ENCODE measurements at regions not wholly inside any gene's neighbourhood (a gene's known extent, or its start where the extent isn't known, plus 50 kb on each side); places are given as distances from the start of the nearest gene placed in this dataset.
"Not testable (repeated sequence)": the region's sequence is repeated elsewhere in the genome, so short reads cannot be mapped to it uniquely, and the experiment has no call there.

DNA sequence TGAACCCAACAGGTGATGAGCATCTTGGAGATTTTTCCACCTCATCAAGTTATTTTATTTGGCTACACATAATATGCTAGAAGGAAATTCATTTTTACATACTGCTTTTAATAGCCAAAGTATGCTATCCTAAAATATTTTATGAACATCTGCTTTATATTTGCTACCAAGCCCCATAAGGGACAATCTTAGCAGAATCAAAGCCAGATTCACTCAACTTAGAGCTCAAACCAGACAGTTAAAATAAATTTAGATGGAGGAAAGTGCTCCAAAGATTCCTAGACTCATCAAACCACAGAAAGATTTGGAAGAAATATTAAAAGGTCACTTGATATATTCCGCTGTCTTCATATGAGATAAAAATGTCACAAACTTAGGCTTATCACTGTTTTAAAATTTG, 637.1 kb upstream of the CCNG1 start:
- DNase-seq (ENCODE audit: low spot score) = no peak

DNA sequence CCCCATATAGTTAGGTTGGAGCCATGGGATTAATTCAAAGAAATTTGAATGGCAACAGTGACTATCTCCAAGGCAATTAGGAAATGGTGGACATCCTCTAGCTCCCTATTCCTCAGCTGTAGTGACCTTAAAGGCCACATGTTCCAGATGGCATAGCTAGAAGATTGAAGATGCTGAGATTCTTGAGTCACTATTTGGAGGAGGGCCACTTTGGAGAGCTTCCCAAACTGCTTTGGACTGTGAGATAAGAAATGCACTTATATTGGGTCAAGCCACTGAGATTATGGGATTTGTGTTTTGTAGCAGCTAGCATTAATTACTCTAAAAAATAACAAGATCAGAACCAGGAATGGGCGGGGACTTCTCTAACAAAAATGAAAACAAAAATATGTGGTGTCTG, 636.2 kb upstream of the CCNG1 start:
- no peak for DNase-seq (ENCODE audit: low spot score)

DNA sequence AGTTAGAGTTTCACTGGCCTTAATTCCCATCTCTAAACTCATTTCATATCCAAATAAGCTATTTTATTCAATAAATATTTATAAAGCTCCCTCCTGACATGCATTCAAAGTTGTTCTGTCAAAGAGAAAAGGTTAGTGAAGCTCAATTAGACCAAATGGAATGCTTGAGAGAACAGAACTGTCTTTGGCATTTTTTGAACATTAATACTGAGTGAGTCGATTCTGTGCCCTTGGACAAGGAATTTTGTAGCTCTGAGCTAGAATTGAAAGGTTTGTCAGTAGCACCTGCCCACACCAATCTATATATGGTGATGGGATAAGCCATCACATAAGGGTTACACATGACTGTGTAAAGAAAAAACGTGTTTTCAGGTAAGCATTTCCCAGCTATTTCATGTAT, 631.2 kb upstream of the CCNG1 start:
- no peak for DNase-seq (ENCODE audit: low spot score)

DNA sequence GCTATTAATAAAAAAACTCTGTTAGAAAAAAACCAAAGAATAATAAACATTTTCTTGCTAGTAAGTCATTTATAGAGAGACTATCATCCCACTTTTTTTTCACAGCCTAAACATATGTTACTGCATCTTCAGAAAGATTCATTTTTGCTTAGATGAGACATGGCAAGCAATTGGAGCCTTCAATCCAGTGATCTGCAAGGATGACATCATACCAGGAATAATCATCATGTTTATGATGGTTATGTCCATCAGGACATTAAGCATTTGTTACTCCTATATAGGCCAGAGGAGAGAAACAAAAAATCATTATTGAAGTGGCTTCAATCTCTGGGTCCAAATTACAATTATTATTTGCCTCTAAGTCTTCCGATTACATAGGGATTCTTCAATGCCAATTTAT, 626.3 kb upstream of the CCNG1 start:
- DNase-seq (ENCODE audit: low spot score) = no peak

DNA sequence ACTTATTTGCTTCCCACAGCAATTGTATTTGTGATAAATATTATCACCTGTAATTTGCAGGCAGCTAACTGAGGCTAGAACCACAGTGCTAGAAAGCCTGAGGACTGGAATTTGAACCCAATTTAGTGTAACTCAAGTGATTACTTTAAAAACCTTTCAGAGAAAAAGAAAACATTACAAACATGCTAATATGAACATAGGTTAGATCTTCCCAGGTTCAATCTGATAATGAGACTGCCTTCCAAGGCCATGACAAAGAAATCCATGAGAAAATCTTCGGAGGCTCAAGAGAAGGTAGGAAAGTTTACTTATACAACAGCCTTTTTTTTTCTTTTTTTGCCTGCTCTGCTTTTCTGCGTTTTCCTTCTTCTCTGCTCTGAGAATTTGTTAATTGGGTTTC, 620.6 kb upstream of the CCNG1 start:
- DNase-seq (ENCODE audit: low spot score) = no peak

DNA sequence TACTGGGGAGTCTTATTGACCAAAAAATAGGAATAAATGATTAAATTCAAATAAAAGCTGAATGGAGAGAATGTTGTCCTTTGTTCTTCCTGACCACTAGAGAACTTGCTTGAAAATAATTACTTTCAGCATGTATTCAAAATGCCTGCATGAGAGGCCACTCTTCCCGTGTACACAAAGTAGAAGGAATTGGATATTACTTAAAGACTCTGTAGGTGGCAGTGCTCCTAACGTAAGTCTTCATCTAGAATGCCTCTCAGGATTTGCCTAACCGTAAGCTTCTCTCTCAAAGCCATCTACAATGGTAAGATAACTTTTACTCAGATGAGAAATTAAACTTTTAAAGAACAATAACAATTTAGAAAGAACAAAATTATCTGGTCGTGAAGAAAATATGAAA, 620.0 kb upstream of the CCNG1 start:
- DNase-seq (ENCODE audit: low spot score) = no peak

DNA sequence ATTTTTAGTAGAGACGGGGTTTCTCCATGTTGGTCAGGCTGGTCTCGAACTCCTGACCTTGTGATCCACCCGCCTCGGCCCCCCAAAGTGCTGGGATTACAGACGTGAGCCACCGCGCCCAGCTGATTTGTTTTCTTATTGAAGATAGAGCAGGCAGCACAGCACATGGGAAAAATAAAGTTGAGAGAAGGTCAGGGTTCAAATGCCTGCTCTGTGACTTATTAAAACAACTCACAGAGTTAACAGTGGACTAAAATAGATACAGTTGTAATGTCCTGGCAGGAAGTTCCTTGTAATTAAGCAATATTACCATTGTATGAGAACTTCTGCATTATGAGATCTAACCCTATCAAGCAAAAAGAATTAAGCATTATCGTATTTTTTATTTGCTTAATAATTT, 615.7 kb upstream of the CCNG1 start:
- not testable (repeated sequence) for DNase-seq (ENCODE audit: low spot score)

DNA sequence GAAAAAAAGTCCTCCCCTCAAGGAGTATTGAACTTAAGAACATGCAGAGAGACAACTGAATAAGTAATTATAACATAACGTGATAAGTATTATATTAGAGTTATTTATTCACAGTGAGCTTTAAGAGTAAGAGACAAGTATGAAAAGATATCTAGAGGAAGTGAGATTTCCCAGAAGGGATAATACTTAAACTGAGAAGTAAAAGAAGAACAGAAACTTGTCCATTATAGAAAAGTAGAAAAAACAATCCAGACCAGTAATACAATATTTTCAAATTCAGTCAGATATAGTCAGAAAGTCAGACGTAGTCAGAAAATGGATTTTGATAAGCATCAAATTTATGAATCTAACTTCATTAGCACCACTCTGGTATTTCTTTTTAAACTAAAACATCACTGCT, 613.0 kb upstream of the CCNG1 start:
- no peak for DNase-seq (ENCODE audit: low spot score)

DNA sequence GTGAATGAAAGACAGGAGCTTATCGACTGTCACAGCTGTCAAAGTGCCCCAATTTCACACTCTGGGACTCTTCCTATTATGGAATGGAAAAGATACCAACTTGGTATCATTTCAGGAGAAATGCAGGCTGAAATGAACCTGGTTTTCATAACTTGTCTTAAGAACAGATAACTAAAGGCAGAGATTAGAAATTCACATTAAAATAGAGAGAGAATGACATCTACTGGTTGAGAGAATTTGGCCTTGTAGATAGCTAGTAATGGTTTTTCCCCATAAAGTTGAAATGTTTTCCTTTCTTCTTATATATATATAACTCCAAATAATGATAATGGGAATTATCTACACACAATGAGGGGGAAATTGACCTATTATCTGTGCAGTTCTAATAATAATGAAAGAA, 600.2 kb upstream of the CCNG1 start:
- DNase-seq (ENCODE audit: low spot score) = no peak

DNA sequence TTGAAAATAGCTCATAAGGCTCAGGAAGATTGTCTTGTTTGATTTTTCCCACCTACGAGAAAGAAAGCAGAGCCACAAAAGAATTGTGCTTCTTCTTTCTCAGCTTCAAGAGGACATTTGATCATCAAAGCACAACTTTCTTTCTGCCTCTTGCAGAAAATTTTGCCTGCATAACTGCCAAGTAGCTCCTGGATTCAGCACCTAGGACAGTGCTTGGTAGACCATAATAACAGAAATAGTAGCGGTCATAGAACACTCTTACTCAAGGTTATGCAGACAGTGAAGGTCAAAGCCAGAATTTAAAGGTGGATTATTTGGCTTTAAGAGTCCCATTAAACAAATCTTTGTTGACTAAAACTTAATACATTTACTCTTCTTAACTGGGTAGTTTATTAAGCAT, 594.7 kb upstream of the CCNG1 start:
- DNase-seq (ENCODE audit: low spot score) = no peak

DNA sequence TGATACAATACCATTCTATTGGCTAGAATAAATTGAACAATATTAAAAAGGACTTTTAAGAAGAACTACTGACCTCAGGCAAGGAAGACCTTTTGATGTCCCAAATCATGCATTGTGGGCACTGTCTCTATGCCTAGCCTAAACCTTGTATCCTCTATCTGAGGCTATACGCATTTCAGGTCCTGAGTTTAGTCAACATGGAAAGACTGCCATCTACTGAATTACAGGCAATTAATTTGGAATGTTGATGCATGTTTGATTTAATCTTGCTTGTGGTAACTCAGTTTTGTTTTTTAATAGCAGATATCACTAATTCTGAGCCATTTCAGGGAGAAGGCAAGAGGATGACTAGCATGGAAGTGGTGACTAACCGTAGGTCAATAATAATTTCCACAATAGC, 585.3 kb upstream of the CCNG1 start:
- no peak for DNase-seq (ENCODE audit: low spot score)

DNA sequence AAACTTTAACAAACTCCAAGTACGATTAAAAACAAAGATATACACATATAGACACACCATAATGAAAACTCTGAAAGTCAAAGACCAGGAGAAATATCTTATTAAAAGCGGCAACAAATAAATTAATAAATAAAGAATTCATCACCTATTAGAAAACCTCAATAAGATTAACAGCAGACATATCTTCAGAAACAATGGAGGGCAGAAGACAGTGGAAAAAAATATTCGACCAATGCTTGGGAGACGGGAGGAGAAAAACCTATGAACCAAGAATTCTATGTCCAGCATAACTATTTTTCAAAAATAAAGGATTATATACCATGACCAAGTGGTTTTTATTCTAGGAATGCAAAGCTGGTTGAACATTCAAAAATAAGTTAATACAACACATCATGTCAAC, 578.6 kb upstream of the CCNG1 start:
- DNase-seq (ENCODE audit: low spot score) = no peak

DNA sequence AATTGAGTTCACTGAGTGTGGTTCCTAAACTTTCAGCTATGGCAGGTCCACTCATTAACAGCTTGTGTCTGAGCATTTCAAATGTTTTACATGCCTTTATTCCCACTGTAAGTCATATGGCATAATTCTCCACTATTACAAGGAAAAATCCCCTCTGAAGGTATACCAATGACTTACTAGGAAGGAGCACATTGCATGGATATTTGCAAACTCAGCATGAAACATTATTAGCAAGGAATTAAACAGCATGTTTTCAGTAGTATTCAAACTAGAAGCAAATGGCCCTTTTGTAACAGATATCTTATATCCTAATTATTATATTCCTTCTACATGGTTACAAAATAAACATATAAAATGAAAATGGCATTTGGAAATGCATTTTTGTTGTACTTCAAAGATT, 566.4 kb upstream of the CCNG1 start:
- DNase-seq (ENCODE audit: low spot score) = no peak

DNA sequence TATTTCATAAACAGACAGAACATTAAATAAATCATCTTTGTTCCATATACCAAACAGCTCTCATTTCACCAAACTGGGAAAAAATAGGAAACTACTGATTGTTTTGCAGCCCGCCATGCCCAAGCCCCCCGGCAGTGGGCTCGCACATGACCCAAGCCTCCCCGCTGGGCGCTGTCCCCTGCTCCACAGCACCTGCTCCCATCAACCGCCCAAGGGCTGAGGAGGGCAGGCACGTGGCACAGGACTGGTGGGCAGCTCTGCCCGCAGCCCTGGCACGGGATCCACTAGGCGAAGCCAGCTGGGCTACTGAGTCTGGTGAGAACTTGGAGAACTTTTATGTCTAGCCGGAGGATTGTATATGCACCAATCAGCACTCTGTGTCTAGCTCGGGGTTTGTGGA, 554.8 kb upstream of the CCNG1 start:
- DNase-seq (ENCODE audit: low spot score) = no peak

DNA sequence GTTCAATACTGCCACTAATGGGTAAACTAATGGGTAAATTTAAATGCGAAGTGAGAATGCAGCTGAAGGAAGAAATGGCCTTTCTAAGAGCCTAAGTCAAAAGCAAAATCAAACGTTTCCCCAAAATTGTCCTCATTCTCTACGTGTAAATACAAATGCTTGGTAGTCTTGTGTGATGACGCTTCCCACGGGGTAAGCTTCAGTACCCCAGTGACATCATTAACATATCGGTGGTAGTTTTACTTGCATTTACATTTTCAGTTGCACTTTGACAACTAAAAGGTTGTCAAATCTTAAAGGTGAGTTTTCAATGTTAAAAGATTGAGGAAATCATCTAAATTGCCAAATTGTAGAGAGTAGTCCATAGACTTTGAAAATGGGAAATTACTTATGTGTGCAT, 550.7 kb upstream of the CCNG1 start:
- no peak for DNase-seq (ENCODE audit: low spot score)

DNA sequence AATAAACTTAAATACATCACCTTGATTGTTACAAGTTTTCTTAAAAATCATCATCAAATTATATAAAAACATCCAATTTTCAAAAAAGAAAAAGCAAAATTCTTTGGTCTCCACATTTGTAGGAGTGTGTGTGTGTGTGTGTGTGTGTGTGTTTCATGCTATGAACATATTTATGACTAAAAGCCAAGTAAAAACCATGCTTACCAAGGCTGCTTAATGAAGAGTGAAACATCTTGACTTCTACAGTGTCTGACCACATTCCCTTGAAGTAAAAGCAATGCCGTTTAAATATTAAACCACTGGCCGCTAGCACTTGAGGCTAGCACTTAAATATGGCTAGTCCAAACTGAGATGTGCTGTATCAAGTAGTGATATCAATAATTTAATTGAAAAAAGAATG, 549.1 kb upstream of the CCNG1 start:
- no peak for DNase-seq (ENCODE audit: low spot score)

DNA sequence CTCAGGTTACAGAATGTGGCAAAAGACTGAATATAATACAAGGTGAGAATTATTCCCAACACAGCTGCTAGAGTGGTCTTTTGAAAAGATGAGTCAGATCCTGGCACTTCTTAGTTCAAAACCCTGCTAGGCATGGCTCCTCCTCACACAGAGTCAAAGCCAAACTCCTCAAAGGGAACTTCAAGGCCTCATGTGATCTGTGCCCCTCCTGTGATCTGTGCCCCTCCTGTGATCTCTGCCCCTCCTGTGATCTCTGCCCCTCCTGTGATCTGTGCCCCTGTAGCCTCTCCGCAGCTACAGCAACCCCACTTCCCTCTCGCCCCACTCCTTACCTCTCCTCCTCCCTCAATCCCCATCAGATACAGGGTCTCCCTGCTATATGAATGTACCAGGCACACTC, 525.5 kb upstream of the CCNG1 start:
- no peak for DNase-seq (ENCODE audit: low spot score)

DNA sequence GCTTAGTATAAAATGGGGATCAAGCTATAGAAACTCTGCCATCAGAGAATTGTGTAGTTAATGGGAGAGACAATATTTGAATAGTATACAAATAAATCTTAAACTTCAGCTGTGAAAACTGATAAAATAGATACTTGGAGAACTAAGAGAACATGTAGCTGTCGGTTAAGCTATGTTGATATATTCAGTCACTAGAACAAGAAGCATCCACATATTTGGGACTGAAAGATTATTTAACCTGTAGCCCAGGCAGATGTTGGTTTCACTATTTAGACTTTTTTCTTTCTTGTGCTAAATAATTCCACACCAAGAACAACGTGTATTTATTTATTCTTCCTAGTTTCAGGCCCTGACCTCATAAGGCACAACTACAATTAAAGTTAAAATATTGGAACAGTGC, 521.0 kb upstream of the CCNG1 start:
- DNase-seq (ENCODE audit: low spot score) = no peak

DNA sequence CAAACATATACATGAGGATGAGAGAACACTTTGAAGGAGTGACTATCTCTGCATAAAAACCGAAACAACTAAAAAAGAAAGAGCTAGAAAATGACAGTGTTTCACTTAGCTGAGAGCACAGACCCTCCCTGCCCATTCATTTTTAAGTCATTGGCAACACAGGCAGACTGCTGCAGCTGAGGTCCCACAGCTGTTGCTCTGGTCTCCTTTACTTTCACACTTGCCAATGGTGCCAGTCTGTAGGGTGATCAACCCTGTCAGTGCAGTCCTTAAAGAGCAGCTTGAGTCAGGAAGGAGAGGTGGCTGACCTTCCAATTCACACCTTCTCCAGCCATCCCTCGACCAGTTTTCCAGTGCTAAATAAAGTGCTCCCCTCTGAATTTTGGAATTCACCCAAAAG, 508.3 kb upstream of the CCNG1 start:
- no peak for DNase-seq (ENCODE audit: low spot score)

DNA sequence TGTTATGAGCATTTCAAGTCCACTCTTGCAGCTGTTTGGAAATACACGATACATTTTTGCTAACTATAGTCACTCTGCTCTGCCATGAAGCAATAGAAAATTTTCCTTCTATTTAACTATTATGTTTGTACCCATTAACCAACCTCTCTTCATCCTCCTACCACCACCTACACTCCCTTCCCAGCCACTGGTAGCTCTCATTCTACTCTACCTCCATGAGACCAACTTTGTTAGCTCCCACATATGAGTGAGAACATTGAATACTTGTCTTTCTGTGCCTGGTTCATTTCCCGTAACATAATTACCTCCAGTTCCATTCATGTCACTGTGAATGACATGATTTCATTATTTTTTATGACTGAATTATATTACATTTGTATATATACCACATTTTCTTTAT, 505.9 kb upstream of the CCNG1 start:
- DNase-seq (ENCODE audit: low spot score) = no peak

DNA sequence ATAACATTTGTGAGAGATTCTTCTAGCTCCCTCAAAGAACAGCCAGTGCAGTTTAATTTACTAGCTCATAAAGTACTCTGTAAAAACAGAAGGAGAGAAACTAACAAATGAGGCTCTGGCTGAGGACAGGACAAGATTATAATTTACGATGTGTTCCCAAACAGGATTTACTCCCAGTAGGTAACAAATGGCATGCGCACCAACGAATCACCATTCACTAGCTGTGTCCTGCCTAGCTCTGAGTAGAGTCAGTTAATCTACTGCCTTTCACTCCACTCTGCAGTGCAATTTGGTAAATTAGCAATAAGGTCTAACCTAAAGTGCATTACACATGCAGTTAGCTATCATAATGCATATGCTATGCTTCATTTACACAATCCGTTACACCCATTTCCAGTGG, 497.4 kb upstream of the CCNG1 start:
- no peak for DNase-seq (ENCODE audit: low spot score)

DNA sequence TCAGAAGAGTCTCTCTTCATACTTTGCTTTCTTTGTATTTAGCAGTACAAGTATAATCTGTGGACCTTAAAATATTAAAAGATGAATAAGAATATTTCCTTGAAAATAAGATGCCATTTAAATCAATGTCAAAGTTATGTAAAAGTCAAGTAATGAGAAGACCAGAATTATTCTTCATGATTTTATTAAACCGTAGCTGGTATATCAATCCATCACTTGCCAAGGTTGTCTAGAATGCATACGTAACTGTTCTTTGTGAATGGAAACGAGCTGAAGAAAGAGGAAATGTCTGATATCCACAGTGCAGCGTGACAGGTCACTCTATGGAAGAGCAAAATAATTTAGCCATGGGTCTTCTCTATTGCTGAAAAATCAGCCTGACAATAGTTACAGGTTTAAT, 488.7 kb upstream of the CCNG1 start:
- no peak for DNase-seq (ENCODE audit: low spot score)

DNA sequence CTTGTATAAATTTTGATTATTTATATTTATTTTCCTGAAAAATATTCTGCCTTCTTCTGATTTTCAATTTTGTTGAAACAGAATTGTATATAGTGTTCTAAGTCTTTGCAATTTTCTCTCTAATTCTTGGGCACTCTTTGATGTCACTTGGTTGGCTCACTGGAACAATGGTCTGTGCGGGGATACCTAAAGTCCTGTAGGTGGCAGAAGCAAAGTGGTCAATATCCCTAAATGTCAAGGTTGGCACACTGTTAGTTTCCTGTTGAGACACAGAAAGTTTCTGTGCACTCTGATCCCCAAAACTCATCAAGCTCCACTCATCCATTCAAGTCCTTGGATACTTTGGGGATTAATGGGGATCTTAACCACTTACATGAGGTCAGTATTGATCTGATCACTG, 480.8 kb upstream of the CCNG1 start:
- no peak for DNase-seq (ENCODE audit: low spot score)

DNA sequence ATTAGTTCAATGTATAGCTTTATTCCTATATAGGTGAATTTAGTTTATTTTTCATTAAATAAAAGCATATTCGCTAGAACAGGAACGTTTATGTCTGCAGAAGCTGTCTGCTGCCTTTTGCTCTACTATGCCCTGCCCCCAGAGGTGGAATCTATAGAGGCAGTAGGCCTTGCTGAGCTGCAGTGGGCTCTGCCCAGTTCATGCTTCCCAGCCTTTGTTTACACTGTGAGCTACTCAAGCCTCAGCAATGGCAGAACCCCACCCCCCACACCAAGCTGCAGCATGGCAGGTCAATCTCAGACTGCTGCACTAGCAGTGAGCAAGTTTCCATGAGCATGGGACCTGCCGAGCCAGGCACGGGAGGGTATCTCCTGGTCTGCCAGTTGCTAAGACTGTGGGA, 473.3 kb upstream of the CCNG1 start:
- DNase-seq (ENCODE audit: low spot score) = not testable (repeated sequence)

DNA sequence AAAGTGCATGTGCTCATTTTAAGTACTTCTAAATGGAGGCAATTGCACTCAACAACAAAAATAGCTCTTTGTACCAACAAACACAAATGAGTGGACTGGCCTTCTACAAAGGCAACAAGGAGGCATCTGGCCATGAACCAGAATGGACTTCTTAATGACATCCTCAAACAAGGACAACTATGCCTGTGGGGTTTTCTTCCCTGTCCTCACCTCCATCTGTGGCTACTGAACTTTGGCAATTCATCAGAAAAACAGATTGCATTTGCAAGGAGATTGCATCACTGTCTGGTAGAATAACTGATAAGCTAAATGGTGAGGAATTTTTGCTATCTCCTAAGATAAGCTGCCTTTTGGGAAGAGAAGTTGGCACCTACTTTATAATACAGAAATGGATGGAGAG, 447.3 kb upstream of the CCNG1 start:
- no peak for DNase-seq (ENCODE audit: low spot score)
